C4-2B (cell line): ENCODE measurements at regions not wholly inside any gene's neighbourhood (a gene's known extent, or its start where the extent isn't known, plus 50 kb on each side); places are given as distances from the start of the nearest gene placed in this dataset.

Source experiments
- CTCF ChIP-seq: fragments of 450-650 bp; conservative IDR thresholded peaks from 2 replicates; pipeline ENCODE4 v1.5.1; 2017; ENCODE audit warnings: mild to moderate bottlenecking
- ZFX ChIP-seq: fragments of 450-650 bp; IDR thresholded peaks from 2 replicates; pipeline ENCODE4 v1.6.1; 2017

DNA sequence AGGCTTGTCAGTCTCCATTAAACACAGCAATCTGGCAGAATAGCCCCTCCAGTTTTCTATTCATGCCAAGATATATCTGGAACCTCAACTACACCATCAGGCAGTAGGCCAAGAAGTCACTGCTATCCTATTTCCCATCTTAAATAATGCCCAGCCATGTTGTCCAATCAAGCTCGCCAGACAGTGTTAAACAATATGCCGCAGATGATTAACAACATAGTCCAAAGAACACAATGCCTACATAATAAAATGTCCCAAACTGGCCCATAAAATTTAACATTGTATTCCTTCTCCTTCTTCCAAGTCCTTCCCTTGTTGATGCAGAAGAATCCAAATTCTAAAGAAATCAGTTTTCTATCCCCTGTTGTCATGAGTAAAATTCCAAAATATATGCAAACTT is 427.4 kb upstream of the PPP2R3A start:
- no peak for TF ChIP-seq ZFX
- no peak for TF ChIP-seq CTCF
